ENCODE measurements at regions not wholly inside any gene's neighbourhood (a gene's known extent, or its start where the extent isn't known, plus 50 kb on each side); places are given as distances from the start of the nearest gene placed in this dataset.

DNA sequence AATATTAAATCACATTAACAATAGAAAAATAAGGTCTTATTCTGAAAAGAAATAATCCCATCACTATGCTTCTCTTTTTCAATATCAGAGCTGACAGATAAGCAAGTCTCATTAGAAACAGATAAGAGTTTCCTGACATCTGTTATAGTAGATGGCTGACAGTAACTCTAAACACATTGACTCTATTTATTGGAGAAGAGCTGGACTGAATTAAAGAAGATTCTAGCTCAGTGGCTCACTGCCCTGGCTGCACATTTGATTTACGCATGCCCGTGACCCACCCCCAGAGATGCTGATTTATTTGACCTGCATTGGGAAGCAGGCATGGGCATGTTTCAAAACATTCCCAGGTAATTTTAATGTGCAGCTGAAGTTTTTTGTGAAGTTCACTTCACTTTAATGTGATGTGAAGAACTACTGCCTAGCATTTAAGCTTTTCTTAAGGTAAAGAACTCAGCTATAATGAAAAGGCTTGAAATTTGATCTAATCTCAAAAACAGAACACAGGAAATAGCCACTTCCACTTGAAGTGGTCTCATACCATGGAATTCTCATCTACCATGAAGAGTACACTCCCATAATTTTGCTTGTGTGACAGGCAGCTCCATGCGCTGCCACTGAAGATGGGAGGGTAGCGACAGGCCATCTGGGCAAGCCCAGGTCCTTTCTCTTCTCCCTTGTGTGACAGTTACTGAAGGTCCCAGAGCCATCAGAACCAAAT is 162.3 kb downstream of the TPBG start:
- TF ChIP-seq POLR2A (IDR thresholded peaks at IDR 0.05) (no peak), POLR2AphosphoS5 (IDR thresholded peaks at IDR 0.05) (no peak)
- TF ChIP-seq, protein P1, sequence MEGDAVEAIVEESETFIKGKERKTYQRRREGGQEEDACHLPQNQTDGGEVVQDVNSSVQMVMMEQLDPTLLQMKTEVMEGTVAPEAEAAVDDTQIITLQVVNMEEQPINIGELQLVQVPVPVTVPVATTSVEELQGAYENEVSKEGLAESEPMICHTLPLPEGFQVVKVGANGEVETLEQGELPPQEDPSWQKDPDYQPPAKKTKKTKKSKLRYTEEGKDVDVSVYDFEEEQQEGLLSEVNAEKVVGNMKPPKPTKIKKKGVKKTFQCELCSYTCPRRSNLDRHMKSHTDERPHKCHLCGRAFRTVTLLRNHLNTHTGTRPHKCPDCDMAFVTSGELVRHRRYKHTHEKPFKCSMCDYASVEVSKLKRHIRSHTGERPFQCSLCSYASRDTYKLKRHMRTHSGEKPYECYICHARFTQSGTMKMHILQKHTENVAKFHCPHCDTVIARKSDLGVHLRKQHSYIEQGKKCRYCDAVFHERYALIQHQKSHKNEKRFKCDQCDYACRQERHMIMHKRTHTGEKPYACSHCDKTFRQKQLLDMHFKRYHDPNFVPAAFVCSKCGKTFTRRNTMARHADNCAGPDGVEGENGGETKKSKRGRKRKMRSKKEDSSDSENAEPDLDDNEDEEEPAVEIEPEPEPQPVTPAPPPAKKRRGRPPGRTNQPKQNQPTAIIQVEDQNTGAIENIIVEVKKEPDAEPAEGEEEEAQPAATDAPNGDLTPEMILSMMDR (IDR thresholded peaks at IDR 0.05) = no peak

All from breast epithelium (tissue), 3 donors.